DND-41 (cell line): ENCODE measurements at regions not wholly inside any gene's neighbourhood (a gene's known extent, or its start where the extent isn't known, plus 50 kb on each side); places are given as distances from the start of the nearest gene placed in this dataset.

Source experiments
- ATAC-seq: fragments of 200-7000 bp; cut with Tn5 transposase; 3 replicates; pipeline ENCODE4 v1.9.1; 2021; ENCODE audit warnings: low read depth; ENCODE audit not compliant: insufficient read depth
- DNase-seq: peaks from one replicate; pipeline ENCODE4 v3.0.0-alpha.2; 2020
- H2AFZ ChIP-seq: 2 replicates; pipeline ENCODE4 v1.6.0; 2012; ENCODE audit warnings: low read depth, low read length
- H3K27ac ChIP-seq: 2 replicates; pipeline ENCODE4 v1.5.1; 2012; ENCODE audit warnings: low read length, inconsistent platforms
- H3K27me3 ChIP-seq: fragments of 200-600 bp; sonication (generic); 2 replicates; pipeline ENCODE4 v1.6.0; 2012; ENCODE audit warnings: low read length, mild to moderate bottlenecking, inconsistent platforms; ENCODE audit not compliant: insufficient read depth, poor library complexity
- H3K36me3 ChIP-seq: 2 replicates; pipeline ENCODE4 v1.5.1; 2012; ENCODE audit warnings: low read length, inconsistent platforms; ENCODE audit not compliant: insufficient read depth
- H3K4me1 ChIP-seq: 2 replicates; pipeline ENCODE4 v1.5.1; 2012; ENCODE audit warnings: mild to moderate bottlenecking, low read length; ENCODE audit not compliant: insufficient read depth
- H3K4me2 ChIP-seq: 2 replicates; pipeline ENCODE4 v1.6.0; 2012; ENCODE audit warnings: mild to moderate bottlenecking, moderate library complexity, low read length, inconsistent platforms; ENCODE audit not compliant: insufficient read depth
- H3K4me3 ChIP-seq, 2 experiments: fragments of 200-600 bp in 1 of 2; shearing (Covaris generic) in 1 of 2; 2 replicates each; pipeline ENCODE4 v1.5.1; 2012 to 2016; ENCODE audit warnings: inconsistent platforms in 2 of 2, low read length in 2 of 2, mild to moderate bottlenecking in 2 of 2, low read depth in 1 of 2, moderate library complexity in 1 of 2
- H3K79me2 ChIP-seq: 2 replicates; pipeline ENCODE4 v1.6.0; 2012; ENCODE audit warnings: low read length, inconsistent platforms; ENCODE audit not compliant: insufficient read depth
- H3K9ac ChIP-seq: 2 replicates; pipeline ENCODE4 v1.6.0; 2012; ENCODE audit warnings: low read depth, mild to moderate bottlenecking, inconsistent platforms, low read length, moderate library complexity
- H3K9me3 ChIP-seq: 2 replicates; pipeline ENCODE4 v1.5.1; 2012; ENCODE audit warnings: low read length, moderate library complexity, mild to moderate bottlenecking, inconsistent platforms; ENCODE audit not compliant: insufficient read depth, severe bottlenecking
- H4K20me1 ChIP-seq: 2 replicates; pipeline ENCODE4 v1.6.0; 2012; ENCODE audit warnings: low read length; ENCODE audit not compliant: insufficient read depth
- EZH2 ChIP-seq: IDR thresholded peaks from 3 replicates; pipeline ENCODE4 v1.6.1; 2012; ENCODE audit warnings: borderline replicate concordance, low read depth, mild to moderate bottlenecking, moderate library complexity, low read length, inconsistent platforms; ENCODE audit not compliant: severe bottlenecking
- TF ChIP-seq, protein P1 (sequence below): IDR thresholded peaks from 2 replicates; pipeline ENCODE4 v1.5.1; 2012; ENCODE audit warnings: borderline replicate concordance, low read length, moderate library complexity, mild to moderate bottlenecking; ENCODE audit not compliant: poor library complexity, severe bottlenecking; ENCODE audit errors: extremely low read depth

- Histone ChIP-seq H3K4me2 (no peak overlapping the region), H2AFZ (no peak overlapping the region), H3K9ac (no peak overlapping the region), H3K9me3 (no peaks in the 10 kb centered on the region), H3K4me1 (no peaks in the 10 kb centered on the region), H3K27ac (no peak overlapping the region), H3K36me3 (no peaks in the 10 kb centered on the region), H3K4me3 (no peak overlapping the region), H4K20me1 (no peaks in the 10 kb centered on the region), H3K79me2 (no peaks in the 10 kb centered on the region), H3K27me3 (no peaks in the 10 kb centered on the region)
- DNase-seq (no peak), ATAC-seq (no peak)
- TF ChIP-seq, protein P1, sequence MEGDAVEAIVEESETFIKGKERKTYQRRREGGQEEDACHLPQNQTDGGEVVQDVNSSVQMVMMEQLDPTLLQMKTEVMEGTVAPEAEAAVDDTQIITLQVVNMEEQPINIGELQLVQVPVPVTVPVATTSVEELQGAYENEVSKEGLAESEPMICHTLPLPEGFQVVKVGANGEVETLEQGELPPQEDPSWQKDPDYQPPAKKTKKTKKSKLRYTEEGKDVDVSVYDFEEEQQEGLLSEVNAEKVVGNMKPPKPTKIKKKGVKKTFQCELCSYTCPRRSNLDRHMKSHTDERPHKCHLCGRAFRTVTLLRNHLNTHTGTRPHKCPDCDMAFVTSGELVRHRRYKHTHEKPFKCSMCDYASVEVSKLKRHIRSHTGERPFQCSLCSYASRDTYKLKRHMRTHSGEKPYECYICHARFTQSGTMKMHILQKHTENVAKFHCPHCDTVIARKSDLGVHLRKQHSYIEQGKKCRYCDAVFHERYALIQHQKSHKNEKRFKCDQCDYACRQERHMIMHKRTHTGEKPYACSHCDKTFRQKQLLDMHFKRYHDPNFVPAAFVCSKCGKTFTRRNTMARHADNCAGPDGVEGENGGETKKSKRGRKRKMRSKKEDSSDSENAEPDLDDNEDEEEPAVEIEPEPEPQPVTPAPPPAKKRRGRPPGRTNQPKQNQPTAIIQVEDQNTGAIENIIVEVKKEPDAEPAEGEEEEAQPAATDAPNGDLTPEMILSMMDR: no peak
- no peak for TF ChIP-seq EZH2
Measured at GRCh38 chr5:105330185-105330584, 1767.6 kb upstream of the NUDT12 start.

- no peaks in the 10 kb centered on the region for H3K36me3 ChIP-seq
- no peak overlapping the region for H3K27ac ChIP-seq
- no peak overlapping the region for H3K4me2 ChIP-seq
- H4K20me1 ChIP-seq: no peaks in the 10 kb centered on the region
- ATAC-seq: no peak
- H2AFZ ChIP-seq: no peak overlapping the region
- no peaks in the 10 kb centered on the region for H3K79me2 ChIP-seq
- H3K4me3 ChIP-seq: no peak overlapping the region
- H3K9me3 ChIP-seq: no peaks in the 10 kb centered on the region
- no peaks in the 10 kb centered on the region for H3K4me1 ChIP-seq
- TF ChIP-seq, protein P1: no peak
- no peak for TF ChIP-seq EZH2
- H3K27me3 ChIP-seq: no peaks in the 10 kb centered on the region
- H3K9ac ChIP-seq: no peak overlapping the region
- no peak for DNase-seq
Measured at GRCh38 chr5:105304859-105305258, 1742.3 kb upstream of the NUDT12 start.

DNA sequence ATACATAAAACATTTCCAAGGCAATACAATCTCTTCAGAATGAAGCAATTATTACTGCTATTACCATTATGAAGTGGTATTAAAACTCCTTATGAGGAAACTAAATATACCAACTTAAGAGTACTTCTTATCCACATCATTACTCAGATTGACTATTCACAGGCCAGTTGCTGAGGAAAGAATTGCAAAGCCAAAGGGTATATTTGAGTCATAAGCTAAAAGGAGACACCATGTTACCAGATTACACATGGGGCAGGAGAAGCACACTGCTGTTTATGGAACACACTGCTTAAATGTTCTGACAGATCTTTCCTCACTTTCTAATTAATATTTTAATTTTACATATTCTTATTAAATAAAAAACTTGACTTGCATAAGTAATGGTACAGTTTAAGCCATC, 1726.4 kb upstream of the NUDT12 start:
- Histone ChIP-seq H3K4me2 (no peak overlapping the region), H3K27ac (no peak overlapping the region), H3K79me2 (no peaks in the 10 kb centered on the region), H3K27me3 (no peaks in the 10 kb centered on the region), H3K9ac (no peak overlapping the region), H4K20me1 (no peaks in the 10 kb centered on the region), H2AFZ (no peak overlapping the region), H3K9me3 (no peaks in the 10 kb centered on the region), H3K36me3 (no peaks in the 10 kb centered on the region), H3K4me1 (no peaks in the 10 kb centered on the region), H3K4me3 (no peak overlapping the region)
- DNase-seq (no peak), ATAC-seq (no peak)
- TF ChIP-seq, protein P1: no peak
- no peak for TF ChIP-seq EZH2

GRCh38 chr5:105283134-105283533, 1720.5 kb upstream of the NUDT12 start:
- Histone ChIP-seq H3K36me3 (no peaks in the 10 kb centered on the region), H3K4me1 (no peaks in the 10 kb centered on the region), H3K27me3 (no peaks in the 10 kb centered on the region), H4K20me1 (no peaks in the 10 kb centered on the region), H3K4me2 (no peak overlapping the region), H3K9me3 (no peaks in the 10 kb centered on the region), H3K27ac (no peak overlapping the region), H2AFZ (no peak overlapping the region), H3K4me3 (no peak overlapping the region), H3K9ac (no peak overlapping the region), H3K79me2 (no peaks in the 10 kb centered on the region)
- ATAC-seq (no peak), DNase-seq (no peak)
- no peak for TF ChIP-seq EZH2
- TF ChIP-seq, protein P1: no peak
